Bronchial epithelial cell (primary cell): ENCODE measurements at regions not wholly inside any gene's neighbourhood (a gene's known extent, or its start where the extent isn't known, plus 50 kb on each side); places are given as distances from the start of the nearest gene placed in this dataset.

Source experiments
- DNase-seq: peaks from one replicate; pipeline ENCODE4 v3.0.0-alpha.2; 2010; ENCODE audit warnings: low read depth
- FAIRE-seq: peaks from 2 replicates; lab custom pipeline; 2011; peaks lifted over from hg19 to GRCh38; lab: Jason Lieb, UNC
- H3K27me3 ChIP-seq: 2 replicates; pipeline ENCODE4 v1.5.1; 2011; ENCODE audit warnings: low read length; ENCODE audit not compliant: control insufficient read depth, insufficient read depth
- H3K36me3 ChIP-seq: 2 replicates; pipeline ENCODE4 v1.5.1; 2011; ENCODE audit warnings: low read length; ENCODE audit not compliant: control insufficient read depth, insufficient read depth
- H3K4me3 ChIP-seq: 2 replicates; pipeline ENCODE4 v1.5.1; 2011; ENCODE audit warnings: mild to moderate bottlenecking, low read depth, low read length, control low read depth
- CTCF ChIP-seq: IDR thresholded peaks from 2 replicates; pipeline ENCODE4 v1.5.1; 2011; ENCODE audit warnings: mild to moderate bottlenecking, moderate library complexity, low read length, control low read depth, inconsistent platforms; ENCODE audit not compliant: insufficient read depth, severe bottlenecking

- Histone ChIP-seq H3K27me3 (no peaks in the 10 kb centered on the region), H3K36me3 (no peaks in the 10 kb centered on the region), H3K4me3 (no peak overlapping the region)
- TF ChIP-seq CTCF = no peak
- no peak for FAIRE-seq
- DNase-seq = no peak
Observed at GRCh38 chr1:244159646-244160045, 108.6 kb downstream of the ZBTB18 start.

- no peak for FAIRE-seq
- TF ChIP-seq CTCF = no peak
Observed at GRCh38 chr1:244160455-244161235, 109.6 kb downstream of the ZBTB18 start.

GRCh38 chr1:244161236-244161510, 110.1 kb downstream of the ZBTB18 start:
- DNase-seq (no peak), FAIRE-seq (no peak)
- no peak for TF ChIP-seq CTCF
- Histone ChIP-seq H3K27me3 (no peaks in the 10 kb centered on the region), H3K4me3 (no peak overlapping the region), H3K36me3 (no peaks in the 10 kb centered on the region)

More at GRCh38 chr1:244160455-244161235, 109.6 kb downstream of the ZBTB18 start:
- Histone ChIP-seq H3K36me3 (no peaks in the 10 kb centered on the region), H3K27me3 (no peaks in the 10 kb centered on the region), H3K4me3 (no peak overlapping the region)
- DNase-seq = no peak

- Histone ChIP-seq H3K4me3 (no peak overlapping the region), H3K27me3 (no peaks in the 10 kb centered on the region)
- no peak for FAIRE-seq
Observed at GRCh38 chr1:244162786-244163530, 111.9 kb downstream of the ZBTB18 start.

GRCh38 chr1:244163861-244164510, 112.9 kb downstream of the ZBTB18 start:
- DNase-seq (peak; percentile 95), FAIRE-seq (no peak)
- Histone ChIP-seq H3K27me3 (no peaks in the 10 kb centered on the region), H3K36me3 (no peaks in the 10 kb centered on the region), H3K4me3 (no peak overlapping the region)
- TF ChIP-seq CTCF = no peak

More at GRCh38 chr1:244162786-244163530, 111.9 kb downstream of the ZBTB18 start:
- no peak for DNase-seq
- H3K36me3 ChIP-seq = no peaks in the 10 kb centered on the region
- no peak for TF ChIP-seq CTCF
